Stimulated activated CD8-positive, alpha-beta memory T cell treated with anti-CD3 and anti-CD28 coated beads, Interleukin-12 subunit alpha, Interleukin-12 subunit beta, amount 100 ng/mL, for 24 hours (primary cell): ENCODE measurements at regions not wholly inside any gene's neighbourhood (a gene's known extent, or its start where the extent isn't known, plus 50 kb on each side); places are given as distances from the start of the nearest gene placed in this dataset.
"Not testable (repeated sequence)": the region's sequence is repeated elsewhere in the genome, so short reads cannot be mapped to it uniquely, and the experiment has no call there.

Experiments
- DNase-seq: peaks from one replicate; pipeline ENCODE4 v3.0.0-alpha.2; 2020; ENCODE audit errors: extremely low read depth

- no peak for DNase-seq
Observed at GRCh38 chr3:28575746-28576613, 227.4 kb upstream of the AZI2 start.

GRCh38 chr3:28576614-28577200 is 228.1 kb upstream of the AZI2 start:
- no peak for DNase-seq

- no peak for DNase-seq
Observed at GRCh38 chr3:28577941-28578500, 229.4 kb upstream of the AZI2 start.

GRCh38 chr3:28586325-28586724 is 237.7 kb upstream of the AZI2 start:
- DNase-seq: no peak

GRCh38 chr3:28587723-28588122 is 239.1 kb upstream of the AZI2 start:
- no peak for DNase-seq

- no peak for DNase-seq
Observed at GRCh38 chr3:28590216-28590615, 241.6 kb upstream of the AZI2 start.

- DNase-seq: no peak
Observed at GRCh38 chr3:28590860-28591259, 242.2 kb upstream of the AZI2 start.

- no peak for DNase-seq
Observed at GRCh38 chr3:28595372-28595771, 246.7 kb upstream of the AZI2 start.

GRCh38 chr3:28597452-28597851 is 248.8 kb upstream of the AZI2 start:
- DNase-seq: no peak

- DNase-seq: no peak
Observed at GRCh38 chr3:28598165-28598564, 249.5 kb upstream of the AZI2 start.

- DNase-seq: no peak
Observed at GRCh38 chr3:28601291-28601690, 252.7 kb upstream of the AZI2 start.

- no peak for DNase-seq
Observed at GRCh38 chr3:28606283-28606682, 257.7 kb upstream of the AZI2 start.

- DNase-seq: no peak
Observed at GRCh38 chr3:28612232-28612631, 263.6 kb upstream of the AZI2 start.

GRCh38 chr3:28613511-28614106 is 265.0 kb upstream of the AZI2 start:
- DNase-seq: no peak

- DNase-seq: no peak
Observed at GRCh38 chr3:28615071-28615470, 266.4 kb upstream of the AZI2 start.

GRCh38 chr3:28615971-28616370 is 267.3 kb upstream of the AZI2 start:
- DNase-seq: no peak

GRCh38 chr3:28617821-28618220 is 269.2 kb upstream of the AZI2 start:
- DNase-seq: no peak

GRCh38 chr3:28623106-28623505 is 274.5 kb upstream of the AZI2 start:
- DNase-seq: no peak

GRCh38 chr3:28624084-28624483 is 275.5 kb upstream of the AZI2 start:
- DNase-seq: no peak

GRCh38 chr3:28627843-28628242 is 279.2 kb upstream of the AZI2 start:
- not testable (repeated sequence) for DNase-seq

- no peak for DNase-seq
Observed at GRCh38 chr3:28634019-28634418, 285.4 kb upstream of the AZI2 start.

GRCh38 chr3:28637742-28638141 is 289.1 kb upstream of the AZI2 start:
- no peak for DNase-seq

- no peak for DNase-seq
Observed at GRCh38 chr3:28645149-28645548, 296.5 kb upstream of the AZI2 start.
